Ascending aorta (tissue), 2 donors: ENCODE measurements at regions not wholly inside any gene's neighbourhood (a gene's known extent, or its start where the extent isn't known, plus 50 kb on each side); places are given as distances from the start of the nearest gene placed in this dataset.

Experiments
- DNase-seq, 2 donors: peaks; one replicate each; pipeline ENCODE4 v3.0.0-alpha.2; 2019; ENCODE audit warnings: low spot score in 2 of 2
- H3K27ac ChIP-seq, 2 donors: fragments of 200-600 bp; sonication (generic); one replicate each; pipeline ENCODE4 v1.5.1; 2016 to 2017; ENCODE audit warnings: mild to moderate bottlenecking in 1 of 2
- H3K27me3 ChIP-seq: fragments of 200-600 bp; sonication (generic); one replicate; pipeline ENCODE4 v1.5.1; 2017
- H3K36me3 ChIP-seq, 2 donors: fragments of 200-600 bp; sonication (generic); one replicate each; pipeline ENCODE4 v1.5.1; 2016
- H3K4me1 ChIP-seq, 2 donors: fragments of 200-600 bp; sonication (generic); one replicate each; pipeline ENCODE4 v1.5.1; 2016 to 2017; ENCODE audit warnings: mild to moderate bottlenecking in 1 of 2
- H3K4me3 ChIP-seq, 2 donors: fragments of 200-600 bp; sonication (generic); one replicate each; pipeline ENCODE4 v1.5.1; 2016 to 2017; ENCODE audit warnings: mild to moderate bottlenecking in 1 of 2
- H3K9me3 ChIP-seq, 2 donors: fragments of 200-600 bp; sonication (generic); one replicate each; pipeline ENCODE4 v1.5.1; 2016
- CTCF ChIP-seq, 3 experiments: fragments of 200-600 bp in 2 of 3; fragments of 450-650 bp in 1 of 3; sonication (generic) in 2 of 3; IDR thresholded peaks; one replicate each; pipeline ENCODE4 v1.5.1; 2016 to 2019; ENCODE audit warnings: antibody characterized with exemption in 3 of 3, mild to moderate bottlenecking in 1 of 3, moderate library complexity in 1 of 3
- intact Hi-C: fragments of 100-400 bp; cut with DNase I; formaldehyde crosslinking; loops from one replicate; pipeline ENCODE4 v1.15.1; 2023

GRCh38 chr18:39779926-39780325 lies 2175.1 kb upstream of the PIK3C3 start:
- Histone ChIP-seq H3K27ac (no peak overlapping the region), H3K4me3 (no peak overlapping the region), H3K4me1 (no peaks in the 10 kb centered on the region), H3K36me3 (no peaks in the 10 kb centered on the region), H3K27me3 (no peaks in the 10 kb centered on the region), H3K9me3 (no peaks in the 10 kb centered on the region)
- no peak for TF ChIP-seq CTCF (IDR thresholded peaks at IDR 0.05)
- intact Hi-C loops, result no loop called here
- no peak for DNase-seq

- Histone ChIP-seq H3K4me1 (no peaks in the 10 kb centered on the region), H3K27me3 (no peaks in the 10 kb centered on the region), H3K4me3 (no peak overlapping the region), H3K9me3 (no peaks in the 10 kb centered on the region), H3K36me3 (no peaks in the 10 kb centered on the region), H3K27ac (no peak overlapping the region)
- intact Hi-C loops, result no loop called here
- no peak for TF ChIP-seq CTCF (IDR thresholded peaks at IDR 0.05)
- no peak for DNase-seq
These were observed 2178.3 kb upstream of the PIK3C3 start for GRCh38 chr18:39776766-39777165.

GRCh38 chr18:39774957-39775598 lies 2180.0 kb upstream of the PIK3C3 start:
- intact Hi-C loops, result no loop called here
- TF ChIP-seq CTCF (IDR thresholded peaks at IDR 0.05), result no peak
- Histone ChIP-seq H3K27me3 (no peaks in the 10 kb centered on the region), H3K9me3 (no peaks in the 10 kb centered on the region), H3K4me1 (no peaks in the 10 kb centered on the region), H3K36me3 (no peaks in the 10 kb centered on the region), H3K27ac (no peak overlapping the region), H3K4me3 (no peak overlapping the region)
- DNase-seq, result no peak

GRCh38 chr18:39773646-39774045 lies 2181.4 kb upstream of the PIK3C3 start:
- H3K27ac ChIP-seq, result no peak overlapping the region
- H3K9me3 ChIP-seq, result no peaks in the 10 kb centered on the region
- TF ChIP-seq CTCF (IDR thresholded peaks at IDR 0.05), result no peak
- intact Hi-C loops, result no loop called here
- no peaks in the 10 kb centered on the region for H3K4me1 ChIP-seq
- H3K27me3 ChIP-seq, result no peaks in the 10 kb centered on the region
- H3K4me3 ChIP-seq, result no peak overlapping the region
- DNase-seq, result no peak
- no peaks in the 10 kb centered on the region for H3K36me3 ChIP-seq

- H3K27me3 ChIP-seq, result no peaks in the 10 kb centered on the region
These were observed 2182.7 kb upstream of the PIK3C3 start for GRCh38 chr18:39772155-39772919.

More at GRCh38 chr18:39772155-39772919, 2182.7 kb upstream of the PIK3C3 start:
- Histone ChIP-seq H3K36me3 (no peaks in the 10 kb centered on the region), H3K9me3 (no peaks in the 10 kb centered on the region), H3K4me1 (no peaks in the 10 kb centered on the region), H3K4me3 (no peak overlapping the region), H3K27ac (no peak overlapping the region)
- intact Hi-C loops, result no loop called here
- no peak for DNase-seq
- TF ChIP-seq CTCF (IDR thresholded peaks at IDR 0.05), result no peak
